Heart left ventricle (tissue), 16 donors: ENCODE measurements at regions not wholly inside any gene's neighbourhood (a gene's known extent, or its start where the extent isn't known, plus 50 kb on each side); places are given as distances from the start of the nearest gene placed in this dataset.

ENCODE experiments used
- ATAC-seq, 4 donors: fragments of 200-7000 bp; cut with Tn5 transposase; one replicate each; pipeline ENCODE4 v1.9.1; 2020 to 2022; ENCODE audit warnings: moderate library complexity in 4 of 4, mild to moderate bottlenecking in 3 of 4, moderate number of reproducible peaks in 1 of 4
- DNase-seq, 5 donors: peaks; one replicate each; pipeline ENCODE4 v3.0.0-alpha.2; 2020
- H3K27ac ChIP-seq, 12 donors: fragments of 200-600 bp; sonication (generic) in 4 of 12; one replicate each; pipeline versions ENCODE4 v1.5.0 to v1.8.0; 2016 to 2022; ENCODE audit warnings: mild to moderate bottlenecking in 2 of 12
- H3K27me3 ChIP-seq, 9 donors: fragments of 200-600 bp; sonication (generic) in 2 of 9; one replicate each; pipeline versions ENCODE4 v1.5.1 to v1.8.0; 2016 to 2022; ENCODE audit warnings: mild to moderate bottlenecking in 3 of 9
- H3K36me3 ChIP-seq, 9 donors: fragments of 200-600 bp; sonication (generic) in 2 of 9; one replicate each; pipeline versions ENCODE4 v1.5.0 to v1.8.0; 2018 to 2022; ENCODE audit warnings: mild to moderate bottlenecking in 2 of 9
- H3K4me1 ChIP-seq, 12 donors: fragments of 200-600 bp; sonication (generic) in 4 of 12; one replicate each; pipeline versions ENCODE4 v1.5.0 to v1.8.0; 2016 to 2022; ENCODE audit warnings: mild to moderate bottlenecking in 3 of 12
- H3K4me3 ChIP-seq, 12 donors: fragments of 200-600 bp; sonication (generic) in 4 of 12; one replicate each; pipeline versions ENCODE4 v1.5.0 to v1.8.0; 2017 to 2022; ENCODE audit warnings: mild to moderate bottlenecking in 9 of 12, moderate library complexity in 4 of 12
- H3K9me3 ChIP-seq, 12 donors: fragments of 200-600 bp; sonication (generic) in 4 of 12; one replicate each; pipeline versions ENCODE4 v1.5.0 to v1.8.0; 2016 to 2022; ENCODE audit warnings: mild to moderate bottlenecking in 1 of 12
- CTCF ChIP-seq, 12 donors: fragments of 200-600 bp; sonication (generic) in 4 of 12; IDR thresholded peaks; one replicate each; pipeline versions ENCODE4 v1.5.0 to v1.8.0; 2018 to 2022; ENCODE audit warnings: antibody characterized with exemption in 12 of 12, mild to moderate bottlenecking in 5 of 12
- POLR2A ChIP-seq, 2 donors: fragments of 450-650 bp; IDR thresholded peaks; one replicate each; pipeline ENCODE4 v1.6.1; 2017; ENCODE audit warnings: antibody characterized with exemption in 2 of 2, mild to moderate bottlenecking in 2 of 2, moderate library complexity in 2 of 2
- WGBS, 4 donors: extraction: QIAGEN DNeasy Blood & Tissue Kit in 2 of 4; methylation state at CpG; one replicate each; pipeline versions ENCODE4 v1.1.5 to v1.1.7; 2013 to 2018; 5-methylcytosine and 5-hydroxymethylcytosine counted together
- intact Hi-C, 10 donors: fragments of 100-400 bp; cut with DNase I; formaldehyde crosslinking; loops; one replicate each; pipeline versions ENCODE4 v1.11.1 to v1.14.2; 2022
- donor health status: ischemic (EF 13 %, LVEDD 7.1; RV severe dilation, severe dysfunction).
- donor health status: healthy with polysubstance abuse.
- donor health status: DM: no; HTN: yes; CAD: no.
- donor health status: DM: no; HTN: no; CAD: no.
- donor health status: ischemic (EF 25% LVEDD 6.9; RV normal size, moderate dysfunction).
- donor health status: ischemic (EF 25% LVEDD 5.7; RV mildly dilated, moderate dysfunction).
- donor health status: healthy.
- donor health status: DM: yes; HTN: yes; CAD: no.
- donor health status: ischemic (EF 35%, LVEDD 5.7; RV mildly dilated, moderate dysfunction).
- donor health status: nonischemic (EF 11% LVEDD 7.7; RV severe dilation, severe dysfunction).
- donor health status: DM: yes; HTN: yes; CAD: no.
- donor health status: PGD.
- donor health status: ischemic (EF 29% LVEDD 5.4; RV normal size, mild dysfunction).
- donor health status: nonischemic (EF 23%, LVEDD 6.1; RV moderate dilation, normal function).

- ATAC-seq (no peak), DNase-seq (no peak)
- H3K4me3 ChIP-seq, result no peak overlapping the region
- H3K4me1 ChIP-seq, result no peaks in the 10 kb centered on the region
- no peaks in the 10 kb centered on the region for H3K36me3 ChIP-seq
- intact Hi-C loops, result no loop called here
- no peak overlapping the region for H3K27ac ChIP-seq
- peaks cover 0 to 13% (median under 1%) of the 10 kb centered on the region in 12 donors for H3K9me3 ChIP-seq
- TF ChIP-seq CTCF (IDR thresholded peaks at IDR 0.05) (no peak), POLR2A (IDR thresholded peaks at IDR 0.05) (no peak)
- 82 to 86% (median 83%) methylated on average over 3 of the region's 3 CpGs for WGBS, 4 donors
- H3K27me3 ChIP-seq, result no peaks in the 10 kb centered on the region
Measured at GRCh38 chr12:59861635-59862034, 265.8 kb downstream of the SLC16A7 start.

- Histone ChIP-seq H3K27ac (no peak overlapping the region), H3K4me1 (no peaks in the 10 kb centered on the region), H3K4me3 (no peak overlapping the region), H3K9me3 (no peaks in the 10 kb centered on the region), H3K27me3 (no peaks in the 10 kb centered on the region), H3K36me3 (no peaks in the 10 kb centered on the region)
- TF ChIP-seq POLR2A (IDR thresholded peaks at IDR 0.05) (no peak), CTCF (IDR thresholded peaks at IDR 0.05) (no peak)
- intact Hi-C loops, result no loop called here
- WGBS, 4 donors, result 80 to 90% (median 87%) methylated on average over 1 of the region's 1 CpG
- DNase-seq (no peak), ATAC-seq (no peak)
Measured at GRCh38 chr12:59867055-59867454, 271.2 kb downstream of the SLC16A7 start.

DNA sequence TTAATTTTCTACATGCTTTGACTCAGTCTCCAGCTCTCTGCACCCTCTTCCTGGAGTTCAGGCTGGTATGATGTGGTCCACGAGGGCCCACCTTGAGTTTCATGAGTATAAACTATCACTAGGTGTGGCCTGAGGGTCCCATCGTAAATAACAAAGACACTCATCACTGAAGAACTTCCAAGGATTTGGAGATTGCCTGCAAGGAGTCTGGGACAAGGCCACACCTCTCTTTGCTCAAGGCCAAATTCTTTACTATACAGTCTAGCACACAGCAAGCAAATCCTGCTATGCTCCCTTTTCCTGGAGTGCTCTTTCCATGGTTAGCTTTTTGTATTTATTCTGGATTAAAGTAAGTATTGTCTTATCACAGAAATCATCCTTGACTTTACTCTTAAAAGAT lies 271.9 kb downstream of the SLC16A7 start:
- whole genome bisulfite sequencing, 4 donors, result 76 to 88% (median 84%) methylated on average over 2 of the region's 2 CpGs
- Histone ChIP-seq H3K9me3 (peaks cover 0 to 5% (median 0%) of the 10 kb centered on the region in 12 donors), H3K36me3 (no peaks in the 10 kb centered on the region), H3K4me1 (no peaks in the 10 kb centered on the region), H3K27me3 (no peaks in the 10 kb centered on the region), H3K27ac (no peak overlapping the region), H3K4me3 (no peak overlapping the region)
- ATAC-seq (no peak), DNase-seq (no peak)
- intact Hi-C loops, result no loop called here
- no peak for TF ChIP-seq POLR2A (IDR thresholded peaks at IDR 0.05)
- no peak for TF ChIP-seq CTCF (IDR thresholded peaks at IDR 0.05)

GRCh38 chr12:59871779-59872178 lies 275.9 kb downstream of the SLC16A7 start:
- Histone ChIP-seq H3K9me3 (peaks cover 0 to 5% (median 0%) of the 10 kb centered on the region in 12 donors), H3K27me3 (no peaks in the 10 kb centered on the region), H3K27ac (no peak overlapping the region), H3K4me1 (no peaks in the 10 kb centered on the region), H3K4me3 (no peak overlapping the region), H3K36me3 (no peaks in the 10 kb centered on the region)
- intact Hi-C loops, result no loop called here
- WGBS, 4 donors, result 93 to 95% (median 94%) methylated on average over 2 of the region's 2 CpGs; no CpG with 5 or more reads in 1 of the 4 donors
- DNase-seq, result peak in 2 of 5 donors; percentile 16 to 21
- no peak for TF ChIP-seq POLR2A (IDR thresholded peaks at IDR 0.05)
- TF ChIP-seq CTCF (IDR thresholded peaks at IDR 0.05), result no peak
- ATAC-seq, result no peak
